OCI-LY1 (cell line): ENCODE measurements at regions not wholly inside any gene's neighbourhood (a gene's known extent, or its start where the extent isn't known, plus 50 kb on each side); places are given as distances from the start of the nearest gene placed in this dataset.

Experiments used
- H2AFZ ChIP-seq: fragments of 200-600 bp; sonication (generic), shearing (Covaris generic); 2 replicates; pipeline ENCODE4 v1.6.0; 2014; ENCODE audit warnings: antibody characterized with exemption, mild to moderate bottlenecking, low read length
- H3F3A ChIP-seq: fragments of 200-600 bp; sonication (generic), shearing (Covaris generic); 2 replicates; pipeline ENCODE4 v1.6.0; 2014; ENCODE audit warnings: mild to moderate bottlenecking, antibody characterized with exemption, low read length, moderate library complexity; ENCODE audit not compliant: insufficient read depth
- H3K27ac ChIP-seq: fragments of 200-600 bp; sonication (generic); 2 replicates; pipeline ENCODE4 v1.5.1; 2014; ENCODE audit warnings: low read length, mixed run types, mild to moderate bottlenecking, low read depth; ENCODE audit not compliant: poor library complexity, severe bottlenecking
- H3K27me3 ChIP-seq: fragments of 200-600 bp; sonication (generic); 2 replicates; pipeline ENCODE4 v1.6.0; 2014; ENCODE audit warnings: antibody characterized with exemption, mild to moderate bottlenecking, low read length, moderate library complexity; ENCODE audit not compliant: insufficient read depth
- H3K36me3 ChIP-seq: fragments of 200-600 bp; sonication (generic); 2 replicates; pipeline ENCODE4 v1.6.1; 2014; ENCODE audit warnings: mild to moderate bottlenecking, antibody characterized with exemption, low read length, moderate library complexity, mixed read lengths; ENCODE audit not compliant: insufficient read depth
- H3K4me1 ChIP-seq: fragments of 200-600 bp; sonication (generic); 2 replicates; pipeline ENCODE4 v1.5.1; 2014; ENCODE audit warnings: mild to moderate bottlenecking, low read length, moderate library complexity; ENCODE audit not compliant: insufficient read depth, severe bottlenecking
- H3K4me2 ChIP-seq: fragments of 200-600 bp; sonication (generic), shearing (Covaris generic); 2 replicates; pipeline ENCODE4 v1.6.1; 2014; ENCODE audit warnings: low read length
- H3K4me3 ChIP-seq: fragments of 200-600 bp; sonication (generic); 2 replicates; pipeline ENCODE4 v1.5.1; 2014; ENCODE audit warnings: low read length, low read depth, mild to moderate bottlenecking, mixed read lengths; ENCODE audit not compliant: poor library complexity, severe bottlenecking
- H3K79me2 ChIP-seq: fragments of 200-600 bp; shearing (Covaris generic); 2 replicates; pipeline ENCODE4 v1.6.1; 2016; ENCODE audit warnings: mixed run types, low read length, mixed read lengths; ENCODE audit not compliant: insufficient read depth
- H3K9ac ChIP-seq: fragments of 200-600 bp; sonication (generic), shearing (Covaris generic); 2 replicates; pipeline ENCODE4 v1.6.1; 2014; ENCODE audit warnings: mild to moderate bottlenecking, low read length, mixed read lengths
- H3K9me2 ChIP-seq: fragments of 200-600 bp; sonication (generic), shearing (Covaris generic); 2 replicates; pipeline ENCODE4 v1.6.1; 2014; ENCODE audit warnings: low read depth, mild to moderate bottlenecking, low read length, mixed read lengths
- H3K9me3 ChIP-seq: fragments of 200-600 bp; shearing (Covaris generic); 2 replicates; pipeline ENCODE4 v1.6.1; 2014; ENCODE audit warnings: low read length, mixed read lengths
- H4K20me1 ChIP-seq: fragments of 200-600 bp; sonication (generic), shearing (Covaris generic); 2 replicates; pipeline ENCODE4 v1.6.0; 2016; ENCODE audit warnings: mild to moderate bottlenecking, low read length; ENCODE audit not compliant: insufficient read depth
- EZH2 ChIP-seq: fragments of 200-600 bp; sonication (generic), shearing (Covaris generic); IDR thresholded peaks from 2 replicates; pipeline ENCODE4 v1.8.0; 2017; ENCODE audit warnings: borderline replicate concordance, mixed run types, mild to moderate bottlenecking, antibody characterized with exemption, low read length, moderate library complexity, mixed read lengths
- TF ChIP-seq, protein P1 (sequence below): fragments of 200-600 bp; sonication (generic), shearing (Covaris generic); IDR thresholded peaks from 2 replicates; pipeline ENCODE4 v1.5.1; 2017; ENCODE audit warnings: mild to moderate bottlenecking, antibody characterized with exemption, low read length, moderate library complexity, mixed read lengths

DNA sequence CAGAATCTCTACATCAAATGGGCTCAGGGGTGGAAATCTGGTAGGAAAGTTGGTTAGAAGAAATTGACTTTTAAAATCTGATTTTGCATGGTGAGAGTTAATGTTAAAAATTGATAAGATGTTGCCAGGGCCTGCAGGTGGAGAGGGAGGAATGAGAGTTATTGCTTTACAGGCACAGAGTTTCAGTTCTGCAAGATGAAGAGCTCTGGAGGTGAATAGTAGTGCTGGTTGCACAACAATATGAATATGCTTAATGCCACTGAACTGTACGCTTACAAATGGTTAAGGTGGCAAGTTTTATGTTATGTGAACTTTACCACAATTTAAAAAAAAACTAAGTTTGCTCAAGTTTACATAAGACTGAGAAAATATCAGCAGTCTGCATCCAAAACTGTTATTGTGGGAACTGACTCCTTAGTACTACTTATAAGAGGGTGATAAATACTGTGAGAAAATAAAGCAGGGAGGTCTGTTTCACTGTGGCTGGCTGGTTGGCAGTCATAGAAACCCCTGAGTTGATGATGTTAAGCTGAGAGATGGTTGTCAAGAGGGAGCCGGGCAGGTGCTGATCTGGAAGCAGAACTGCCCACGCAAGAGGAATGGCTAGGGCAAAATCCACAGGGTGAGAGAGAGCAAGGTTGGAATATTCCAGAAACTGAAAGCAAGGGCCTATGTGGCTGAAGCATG lies 144.9 kb downstream of the EDEM1 start:
- H3K9ac ChIP-seq, result no peak overlapping the region
- no peaks in the 10 kb centered on the region for H3K36me3 ChIP-seq
- H3K4me3 ChIP-seq, result no peak overlapping the region
- no peak overlapping the region for H2AFZ ChIP-seq
- no peaks in the 10 kb centered on the region for H3F3A ChIP-seq
- no peaks in the 10 kb centered on the region for H3K9me2 ChIP-seq
- no peak overlapping the region for H3K27ac ChIP-seq
- H3K79me2 ChIP-seq, result no peaks in the 10 kb centered on the region
- no peaks in the 10 kb centered on the region for H3K9me3 ChIP-seq
- TF ChIP-seq, protein P1, sequence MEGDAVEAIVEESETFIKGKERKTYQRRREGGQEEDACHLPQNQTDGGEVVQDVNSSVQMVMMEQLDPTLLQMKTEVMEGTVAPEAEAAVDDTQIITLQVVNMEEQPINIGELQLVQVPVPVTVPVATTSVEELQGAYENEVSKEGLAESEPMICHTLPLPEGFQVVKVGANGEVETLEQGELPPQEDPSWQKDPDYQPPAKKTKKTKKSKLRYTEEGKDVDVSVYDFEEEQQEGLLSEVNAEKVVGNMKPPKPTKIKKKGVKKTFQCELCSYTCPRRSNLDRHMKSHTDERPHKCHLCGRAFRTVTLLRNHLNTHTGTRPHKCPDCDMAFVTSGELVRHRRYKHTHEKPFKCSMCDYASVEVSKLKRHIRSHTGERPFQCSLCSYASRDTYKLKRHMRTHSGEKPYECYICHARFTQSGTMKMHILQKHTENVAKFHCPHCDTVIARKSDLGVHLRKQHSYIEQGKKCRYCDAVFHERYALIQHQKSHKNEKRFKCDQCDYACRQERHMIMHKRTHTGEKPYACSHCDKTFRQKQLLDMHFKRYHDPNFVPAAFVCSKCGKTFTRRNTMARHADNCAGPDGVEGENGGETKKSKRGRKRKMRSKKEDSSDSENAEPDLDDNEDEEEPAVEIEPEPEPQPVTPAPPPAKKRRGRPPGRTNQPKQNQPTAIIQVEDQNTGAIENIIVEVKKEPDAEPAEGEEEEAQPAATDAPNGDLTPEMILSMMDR, result no peak
- TF ChIP-seq EZH2, result no peak
- H4K20me1 ChIP-seq, result no peaks in the 10 kb centered on the region
- no peak overlapping the region for H3K4me2 ChIP-seq
- peaks cover 4% of the 10 kb centered on the region; the same call in 1 of the 2 replicates for H3K27me3 ChIP-seq
- no peaks in the 10 kb centered on the region for H3K4me1 ChIP-seq

DNA sequence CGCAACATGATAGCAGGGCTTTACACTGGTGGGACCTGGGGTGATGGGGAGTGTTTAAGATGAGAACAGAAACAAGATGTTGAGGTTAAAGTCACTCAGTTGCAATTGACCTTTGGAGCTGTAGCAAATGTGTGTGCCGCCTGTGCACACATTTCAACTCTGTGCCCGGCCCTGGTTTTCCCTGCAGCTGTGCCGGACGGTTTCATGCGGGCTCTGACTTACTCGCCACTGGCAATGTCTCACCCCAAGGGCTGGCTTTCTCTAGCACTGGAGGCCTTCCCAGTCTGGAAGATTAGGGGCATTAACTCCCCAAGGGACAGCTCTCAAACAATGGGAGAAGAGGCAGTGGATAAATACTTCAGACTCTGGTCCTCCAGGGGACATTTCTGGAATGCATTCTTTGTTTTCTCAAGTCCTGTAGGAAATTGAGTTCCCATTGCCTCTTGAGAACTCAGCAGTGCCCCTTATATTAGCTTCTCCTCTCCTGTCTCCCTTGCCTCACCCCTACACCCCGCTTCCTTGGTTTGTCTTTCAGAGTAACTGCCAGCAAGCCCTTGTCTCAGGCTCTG lies 152.5 kb downstream of the EDEM1 start:
- Histone ChIP-seq H3K9me2 (no peaks in the 10 kb centered on the region), H3K9me3 (no peaks in the 10 kb centered on the region), H3F3A (no peaks in the 10 kb centered on the region), H3K27ac (no peak overlapping the region), H3K4me2 (no peak overlapping the region), H3K4me1 (no peaks in the 10 kb centered on the region), H3K9ac (no peak overlapping the region), H3K79me2 (no peaks in the 10 kb centered on the region), H4K20me1 (no peaks in the 10 kb centered on the region), H3K4me3 (no peak overlapping the region), H3K27me3 (peaks cover 4% of the 10 kb centered on the region; the same call in 1 of the 2 replicates), H3K36me3 (no peaks in the 10 kb centered on the region), H2AFZ (no peak overlapping the region)
- TF ChIP-seq, protein P1, result no peak
- TF ChIP-seq EZH2, result no peak

DNA sequence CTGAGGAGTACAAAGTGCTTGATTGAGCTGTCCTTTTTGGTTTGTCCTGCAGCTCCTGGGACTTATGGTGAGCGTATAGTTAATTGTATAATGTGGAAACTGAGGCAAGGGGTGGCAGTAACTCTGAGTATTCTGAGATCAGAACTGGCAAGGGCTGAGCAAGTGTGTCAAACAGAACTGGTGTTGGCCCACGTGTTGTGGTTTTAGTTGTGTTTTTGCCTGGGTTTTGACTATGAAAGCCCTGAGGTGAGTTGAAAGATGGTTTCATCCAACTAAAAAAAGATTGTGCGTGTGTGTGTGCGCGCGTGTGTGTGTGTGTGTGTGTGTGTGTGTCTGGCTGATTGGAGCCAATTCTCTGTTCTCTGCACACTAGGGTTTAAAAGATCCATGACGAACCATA lies 154.1 kb downstream of the EDEM1 start:
- Histone ChIP-seq H3K4me2 (no peak overlapping the region), H3K27ac (no peak overlapping the region), H2AFZ (no peak overlapping the region), H4K20me1 (no peaks in the 10 kb centered on the region), H3K4me3 (no peak overlapping the region), H3K4me1 (no peaks in the 10 kb centered on the region), H3F3A (no peaks in the 10 kb centered on the region), H3K9me2 (no peaks in the 10 kb centered on the region), H3K27me3 (peaks cover 1% of the 10 kb centered on the region; the same call in 1 of the 2 replicates), H3K9me3 (no peaks in the 10 kb centered on the region), H3K36me3 (no peaks in the 10 kb centered on the region), H3K79me2 (no peaks in the 10 kb centered on the region), H3K9ac (no peak overlapping the region)
- TF ChIP-seq EZH2, result no peak
- TF ChIP-seq, protein P1, result no peak
